HFFc6 (cell line): ENCODE measurements at regions not wholly inside any gene's neighbourhood (a gene's known extent, or its start where the extent isn't known, plus 50 kb on each side); places are given as distances from the start of the nearest gene placed in this dataset.
"Not testable (repeated sequence)": the region's sequence is repeated elsewhere in the genome, so short reads cannot be mapped to it uniquely, and the experiment has no call there.

Experiments used
- DNase-seq: peaks from one replicate; pipeline ENCODE4 v3.0.0-alpha.2; 2018
- H3K27ac Mint-ChIP-seq: 2 replicates; pipeline ENCODE4 v1.8.0; 2020; ENCODE audit warnings: mild to moderate bottlenecking, mixed read lengths
- H3K27me3 Mint-ChIP-seq: 2 replicates; pipeline ENCODE4 v1.8.0; 2021; ENCODE audit warnings: mild to moderate bottlenecking, moderate library complexity, mixed read lengths; ENCODE audit not compliant: insufficient read depth
- H3K36me3 Mint-ChIP-seq: 2 replicates; pipeline ENCODE4 v1.8.0; 2021; ENCODE audit warnings: low read depth, mixed read lengths
- H3K4me1 Mint-ChIP-seq: 2 replicates; pipeline ENCODE4 v1.8.0; 2020; ENCODE audit warnings: low read depth, mixed read lengths
- H3K4me3 Mint-ChIP-seq: 2 replicates; pipeline ENCODE4 v1.8.0; 2020; ENCODE audit warnings: mild to moderate bottlenecking, moderate library complexity, mixed read lengths
- H3K9me3 Mint-ChIP-seq: 2 replicates; pipeline ENCODE4 v1.8.0; 2020; ENCODE audit warnings: mild to moderate bottlenecking, mixed read lengths
- CTCF ChIP-seq: fragments of 200-600 bp; sonication (generic); IDR thresholded peaks from 2 replicates; pipeline ENCODE4 v1.5.0; 2021; ENCODE audit warnings: antibody characterized with exemption, mild to moderate bottlenecking

DNA sequence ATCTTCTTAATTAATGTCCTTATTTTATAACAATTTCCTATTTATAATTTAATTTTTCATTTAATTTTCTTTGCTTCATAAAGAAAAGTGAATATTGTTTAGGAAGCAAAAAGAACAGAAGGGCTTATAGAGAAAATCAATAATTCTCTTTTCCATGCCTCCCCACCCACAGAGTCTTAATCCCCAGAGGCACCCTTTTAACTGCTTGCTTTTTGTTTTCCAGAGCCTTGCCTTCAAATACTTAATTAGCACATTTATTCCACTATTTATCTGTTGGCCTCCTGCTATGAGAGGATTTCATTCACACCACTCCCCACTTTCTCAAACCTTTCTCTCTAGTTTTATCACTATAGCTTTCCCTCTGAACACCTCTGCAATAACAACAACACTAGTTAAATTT lies 373.6 kb downstream of the MBD2 start:
- no peaks in the 10 kb centered on the region; the same call in 1 of the 2 replicates for H3K36me3 Mint-ChIP-seq
- TF ChIP-seq CTCF, result no peak
- no peak overlapping the region for H3K27ac Mint-ChIP-seq
- H3K27me3 Mint-ChIP-seq, result no peaks in the 10 kb centered on the region; the same call in 1 of the 2 replicates
- peaks cover 47% of the 10 kb centered on the region for H3K9me3 Mint-ChIP-seq
- H3K4me1 Mint-ChIP-seq, result no peaks in the 10 kb centered on the region
- no peak overlapping the region for H3K4me3 Mint-ChIP-seq
- no peak for DNase-seq

- no peak overlapping the region for H3K4me3 Mint-ChIP-seq
- H3K27me3 Mint-ChIP-seq, result no peaks in the 10 kb centered on the region
- peaks cover 42% of the 10 kb centered on the region for H3K9me3 Mint-ChIP-seq
- H3K36me3 Mint-ChIP-seq, result no peaks in the 10 kb centered on the region; the same call in 1 of the 2 replicates
- no peak for TF ChIP-seq CTCF
- no peak for DNase-seq
- no peaks in the 10 kb centered on the region for H3K4me1 Mint-ChIP-seq
- H3K27ac Mint-ChIP-seq, result no peak overlapping the region
Measured at GRCh38 chr18:53843763-53844162, 380.7 kb downstream of the MBD2 start.

DNA sequence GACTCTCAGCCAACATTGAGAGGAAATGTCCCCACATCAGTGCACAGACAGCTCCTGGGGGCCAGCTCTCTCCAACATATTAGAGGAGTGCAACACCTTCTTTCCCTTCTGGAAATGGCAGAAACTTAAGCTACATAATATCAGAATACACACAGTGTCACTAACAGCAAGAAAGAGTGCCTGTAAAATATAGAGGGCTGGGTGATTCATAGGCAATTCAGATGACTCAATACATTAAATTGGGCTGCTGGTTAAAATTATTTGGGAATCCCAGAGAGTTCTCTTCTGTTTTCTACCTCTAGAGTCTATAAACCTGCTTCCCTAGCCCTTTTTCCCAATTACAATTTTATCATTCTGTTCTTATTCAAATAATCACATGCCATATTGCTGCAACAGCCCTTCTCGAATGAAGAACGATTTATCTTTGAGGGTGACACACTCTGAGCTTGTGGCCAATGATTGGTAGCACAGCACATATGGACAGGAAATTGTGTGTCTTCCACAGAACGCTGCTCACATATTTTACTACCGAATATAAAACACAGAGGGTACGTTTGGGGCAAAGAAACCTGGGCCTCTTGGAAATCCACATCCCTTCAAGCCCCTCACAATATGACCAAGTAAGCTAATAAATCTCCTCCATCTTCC lies 381.2 kb downstream of the MBD2 start:
- Mint-ChIP-seq H3K4me3 (no peak overlapping the region), H3K36me3 (no peaks in the 10 kb centered on the region; the same call in 1 of the 2 replicates), H3K9me3 (peaks cover 42% of the 10 kb centered on the region), H3K27me3 (no peaks in the 10 kb centered on the region), H3K27ac (no peak overlapping the region), H3K4me1 (no peaks in the 10 kb centered on the region)
- no peak for DNase-seq
- no peak for TF ChIP-seq CTCF

- no peak overlapping the region for H3K27ac Mint-ChIP-seq
- no peak for DNase-seq
- TF ChIP-seq CTCF, result no peak
- no peaks in the 10 kb centered on the region for H3K4me1 Mint-ChIP-seq
- no peak overlapping the region for H3K4me3 Mint-ChIP-seq
- H3K9me3 Mint-ChIP-seq, result peaks cover 37% of the 10 kb centered on the region
- H3K36me3 Mint-ChIP-seq, result no peaks in the 10 kb centered on the region
- H3K27me3 Mint-ChIP-seq, result no peaks in the 10 kb centered on the region
Measured at GRCh38 chr18:53838746-53839145, 385.7 kb downstream of the MBD2 start.

- not testable (repeated sequence) for H3K4me3 Mint-ChIP-seq, DNase-seq, H3K27me3 Mint-ChIP-seq, H3K4me1 Mint-ChIP-seq, H3K36me3 Mint-ChIP-seq, H3K27ac Mint-ChIP-seq
- H3K9me3 Mint-ChIP-seq, result peaks cover 52% of the 10 kb centered on the region
Measured at GRCh38 chr18:53821141-53821540, 403.3 kb downstream of the MBD2 start.

DNA sequence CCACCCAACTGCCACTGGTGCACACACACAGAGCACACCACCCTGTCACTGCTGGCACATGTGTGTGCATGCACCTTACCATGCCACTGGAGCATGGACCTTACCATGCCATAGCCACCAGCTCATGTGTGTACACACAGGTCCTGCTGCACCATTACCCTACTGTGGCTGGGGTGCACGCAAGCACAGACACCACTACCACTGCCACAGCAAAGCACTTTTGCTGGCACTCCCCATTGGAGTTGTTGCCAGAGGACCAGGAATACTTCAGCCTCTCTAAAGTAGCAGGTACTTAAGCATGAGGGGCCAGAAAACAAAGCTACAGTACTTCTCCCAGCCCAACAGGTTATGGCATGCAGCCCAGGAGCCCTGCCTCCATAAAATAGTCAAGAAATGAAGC lies 404.8 kb downstream of the MBD2 start:
- H3K9me3 Mint-ChIP-seq, result peaks cover 42% of the 10 kb centered on the region
- no peak for DNase-seq
- H3K4me1 Mint-ChIP-seq, result no peaks in the 10 kb centered on the region
- peaks cover 4% of the 10 kb centered on the region; the same call in 1 of the 2 replicates for H3K36me3 Mint-ChIP-seq
- H3K4me3 Mint-ChIP-seq, result no peak overlapping the region
- no peaks in the 10 kb centered on the region for H3K27me3 Mint-ChIP-seq
- no peak overlapping the region for H3K27ac Mint-ChIP-seq
- TF ChIP-seq CTCF, result no peak
